H1 (cell line): ENCODE measurements at regions not wholly inside any gene's neighbourhood (a gene's known extent, or its start where the extent isn't known, plus 50 kb on each side); places are given as distances from the start of the nearest gene placed in this dataset.

ENCODE experiments used
- CREB1 ChIP-seq: IDR thresholded peaks from 2 replicates; pipeline ENCODE4 v1.6.1; 2012; ENCODE audit warnings: inconsistent platforms
- EP300 ChIP-seq, 2 experiments: IDR thresholded peaks; 1 replicate in 1 of 2; 2 replicates in 1 of 2; pipeline ENCODE4 v1.6.1; 2011 to 2012; ENCODE audit warnings: low read depth in 2 of 2, low read length in 2 of 2, mild to moderate bottlenecking in 2 of 2, borderline replicate concordance in 1 of 2, inconsistent platforms in 1 of 2, moderate library complexity in 1 of 2
- GABPA ChIP-seq: IDR thresholded peaks from 2 replicates; pipeline ENCODE4 v1.6.1; 2011; ENCODE audit warnings: mild to moderate bottlenecking, low read length, moderate library complexity, borderline replicate concordance; ENCODE audit not compliant: insufficient read depth
- GTF2F1 ChIP-seq: IDR thresholded peaks from 2 replicates; pipeline ENCODE4 v1.6.1; 2012; ENCODE audit warnings: low read depth, low read length, improper control_type of control experiment, borderline replicate concordance
- MAX ChIP-seq: IDR thresholded peaks from 2 replicates; pipeline ENCODE4 v1.6.1; 2012; ENCODE audit warnings: inconsistent platforms
- POLR2A ChIP-seq, 2 experiments: IDR thresholded peaks; 1 replicate in 1 of 2; 2 replicates in 1 of 2; pipeline ENCODE4 v1.6.1; 2011; ENCODE audit warnings: low read depth in 2 of 2, low read length in 2 of 2, mild to moderate bottlenecking in 2 of 2; ENCODE audit errors: control extremely low read depth in 1 of 2
- POLR2AphosphoS5 ChIP-seq: IDR thresholded peaks from 2 replicates; pipeline ENCODE4 v1.6.1; 2011; ENCODE audit warnings: low read depth, low read length
- TAF1 ChIP-seq: IDR thresholded peaks from 2 replicates; pipeline ENCODE4 v1.6.1; 2011; ENCODE audit warnings: mild to moderate bottlenecking, low read depth, low read length
- TCF12 ChIP-seq: IDR thresholded peaks from 2 replicates; pipeline ENCODE4 v1.6.1; 2011; ENCODE audit warnings: low read depth, mild to moderate bottlenecking, low read length
- TEAD4 ChIP-seq: IDR thresholded peaks from 2 replicates; pipeline ENCODE4 v1.6.1; 2012; ENCODE audit warnings: low read depth, low read length, inconsistent platforms, mixed read lengths
- YY1 ChIP-seq: IDR thresholded peaks from 2 replicates; pipeline ENCODE4 v1.6.1; 2011; ENCODE audit warnings: low read depth, mild to moderate bottlenecking, low read length
- TF ChIP-seq, protein P1 (sequence below), 3 experiments: IDR thresholded peaks; 1 replicate in 2 of 3; 2 replicates in 1 of 3; pipeline versions ENCODE4 v1.5.1 to v1.6.1; 2011; ENCODE audit warnings: low read length in 3 of 3, mild to moderate bottlenecking in 3 of 3, inconsistent platforms in 2 of 3, low read depth in 1 of 3, moderate library complexity in 1 of 3; ENCODE audit not compliant: insufficient read depth in 1 of 3; ENCODE audit errors: control extremely low read depth in 1 of 3

GRCh38 chr1:209276321-209276720 is 307.2 kb upstream of the CAMK1G start:
- TF ChIP-seq, protein P1, sequence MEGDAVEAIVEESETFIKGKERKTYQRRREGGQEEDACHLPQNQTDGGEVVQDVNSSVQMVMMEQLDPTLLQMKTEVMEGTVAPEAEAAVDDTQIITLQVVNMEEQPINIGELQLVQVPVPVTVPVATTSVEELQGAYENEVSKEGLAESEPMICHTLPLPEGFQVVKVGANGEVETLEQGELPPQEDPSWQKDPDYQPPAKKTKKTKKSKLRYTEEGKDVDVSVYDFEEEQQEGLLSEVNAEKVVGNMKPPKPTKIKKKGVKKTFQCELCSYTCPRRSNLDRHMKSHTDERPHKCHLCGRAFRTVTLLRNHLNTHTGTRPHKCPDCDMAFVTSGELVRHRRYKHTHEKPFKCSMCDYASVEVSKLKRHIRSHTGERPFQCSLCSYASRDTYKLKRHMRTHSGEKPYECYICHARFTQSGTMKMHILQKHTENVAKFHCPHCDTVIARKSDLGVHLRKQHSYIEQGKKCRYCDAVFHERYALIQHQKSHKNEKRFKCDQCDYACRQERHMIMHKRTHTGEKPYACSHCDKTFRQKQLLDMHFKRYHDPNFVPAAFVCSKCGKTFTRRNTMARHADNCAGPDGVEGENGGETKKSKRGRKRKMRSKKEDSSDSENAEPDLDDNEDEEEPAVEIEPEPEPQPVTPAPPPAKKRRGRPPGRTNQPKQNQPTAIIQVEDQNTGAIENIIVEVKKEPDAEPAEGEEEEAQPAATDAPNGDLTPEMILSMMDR (IDR thresholded peaks at IDR 0.05; ENCODE audit: control extremely low read depth in 1 of 3, insufficient read depth in 1 of 3, low read depth in 1 of 3, low read length in 3 of 3), result no peak
- TF ChIP-seq TCF12 (no peak), MAX (no peak), YY1 (no peak), GTF2F1 (no peak), POLR2AphosphoS5 (no peak), TAF1 (no peak), GABPA (no peak), POLR2A (IDR thresholded peaks at IDR 0.05; ENCODE audit: control extremely low read depth in 1 of 2, low read depth in 2 of 2, low read length in 2 of 2) (no peak), TEAD4 (no peak), EP300 (IDR thresholded peaks at IDR 0.05; ENCODE audit: borderline replicate concordance in 1 of 2, low read depth in 2 of 2, low read length in 2 of 2) (no peak), CREB1 (no peak)
